Amygdala (tissue), 56 donors: ENCODE measurements at regions not wholly inside any gene's neighbourhood (a gene's known extent, or its start where the extent isn't known, plus 50 kb on each side); places are given as distances from the start of the nearest gene placed in this dataset.

Experiments
- DNase-seq, 56 donors: peaks; one replicate each; lab custom pipeline; 2025; lab: John Stamatoyannopoulos, UW

DNA sequence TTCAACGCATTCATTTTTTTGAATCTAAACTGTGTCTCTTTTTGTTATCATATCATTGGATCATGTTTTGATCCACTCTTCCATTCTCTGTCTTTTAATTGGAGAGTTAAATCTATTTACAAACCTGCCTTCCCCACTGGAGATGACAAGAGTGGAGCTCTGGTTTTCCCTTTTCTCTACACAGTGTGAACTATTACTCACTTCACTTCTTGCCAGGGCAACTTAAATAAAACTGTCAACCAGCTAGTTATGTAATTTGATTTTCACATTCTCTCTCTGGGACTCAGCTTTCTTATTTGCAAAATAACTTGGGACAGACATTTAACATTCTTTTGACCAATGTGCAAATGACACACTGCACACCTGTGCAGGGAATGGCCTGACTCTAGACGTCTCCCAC is 230.8 kb upstream of the CST7 start:
- no peak for DNase-seq

DNA sequence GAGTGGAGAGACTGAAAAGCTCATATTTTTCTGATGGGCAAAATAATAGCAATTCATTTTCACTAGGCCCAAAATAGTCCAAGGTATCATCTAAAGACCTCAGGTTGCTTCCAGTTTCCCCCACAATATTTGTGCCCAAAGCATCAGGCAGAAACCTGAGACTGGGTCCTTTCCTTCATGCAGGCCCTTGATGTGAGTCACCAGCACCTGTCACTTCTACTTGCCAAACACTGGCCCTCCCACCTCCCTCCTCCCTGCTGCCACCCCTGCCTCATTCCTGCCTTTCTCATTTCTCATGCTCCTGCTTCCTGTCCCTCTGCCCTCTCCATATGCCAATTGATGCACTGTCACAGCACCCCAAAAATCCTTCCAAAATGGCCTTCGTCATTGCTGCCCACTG is 230.4 kb upstream of the CST7 start:
- DNase-seq: no peak

- DNase-seq: peak in 2 of 56 donors; percentile 22 to 24
These were observed 228.1 kb upstream of the CST7 start for GRCh38 chr20:24720957-24721356.

GRCh38 chr20:24721891-24722568 is 227.0 kb upstream of the CST7 start:
- DNase-seq: no peak

DNA sequence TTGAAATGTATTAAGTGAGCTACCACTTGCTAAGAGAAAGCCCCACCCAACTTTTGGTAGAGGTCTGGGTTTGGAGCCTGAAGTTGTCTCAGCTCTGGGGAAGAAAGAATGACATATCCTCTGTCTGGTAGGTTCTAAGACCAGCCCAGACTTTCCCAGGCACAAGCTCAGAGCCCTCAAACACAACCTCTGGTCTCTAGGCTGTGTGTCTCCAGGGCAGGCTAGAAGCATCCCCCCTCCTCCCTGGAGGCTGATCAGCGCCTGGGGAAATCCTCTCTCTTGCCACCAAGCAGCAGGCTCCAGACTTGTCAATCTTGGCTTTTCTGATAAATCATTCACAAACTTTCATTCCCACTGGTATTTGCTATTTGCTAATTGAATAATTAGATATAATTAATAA is 226.5 kb upstream of the CST7 start:
- no peak for DNase-seq

GRCh38 chr20:24723186-24723585 is 225.9 kb upstream of the CST7 start:
- no peak for DNase-seq

DNA sequence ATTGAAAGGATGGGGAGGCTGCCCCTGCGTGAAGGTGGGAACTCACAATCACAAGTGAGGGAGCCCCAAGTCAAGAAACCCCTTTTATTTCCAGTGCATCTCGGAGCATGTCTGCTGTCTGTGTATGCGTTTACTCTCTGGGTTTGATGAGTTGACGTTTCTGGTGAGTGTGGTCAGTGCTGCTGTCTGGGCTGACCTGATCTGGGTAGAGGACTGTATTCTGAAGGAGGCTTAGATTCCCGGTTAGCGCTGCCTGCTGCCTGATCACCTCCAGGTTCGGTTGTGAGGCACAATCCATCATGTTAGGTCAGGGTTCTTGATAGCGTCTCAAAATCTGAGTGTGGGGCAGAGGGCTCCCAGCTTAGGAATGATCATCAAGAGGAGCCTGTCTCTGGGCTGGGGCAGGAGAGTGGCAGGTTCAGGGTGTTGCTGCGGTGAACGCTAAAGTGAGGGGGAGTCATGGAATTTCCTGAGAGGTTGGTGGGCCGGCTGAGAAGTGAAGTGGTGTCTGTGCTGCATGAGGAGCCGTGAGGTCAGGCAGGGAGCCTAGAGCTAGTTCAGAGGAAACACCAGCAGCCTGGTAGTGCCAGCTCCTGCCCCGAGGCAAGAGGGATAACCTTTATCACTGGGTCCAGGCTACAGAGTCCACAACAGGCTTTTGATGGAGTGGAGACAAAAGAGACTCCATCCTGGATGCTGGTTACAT is 225.3 kb upstream of the CST7 start:
- no peak for DNase-seq

GRCh38 chr20:24724982-24725533 is 224.0 kb upstream of the CST7 start:
- no peak for DNase-seq

DNA sequence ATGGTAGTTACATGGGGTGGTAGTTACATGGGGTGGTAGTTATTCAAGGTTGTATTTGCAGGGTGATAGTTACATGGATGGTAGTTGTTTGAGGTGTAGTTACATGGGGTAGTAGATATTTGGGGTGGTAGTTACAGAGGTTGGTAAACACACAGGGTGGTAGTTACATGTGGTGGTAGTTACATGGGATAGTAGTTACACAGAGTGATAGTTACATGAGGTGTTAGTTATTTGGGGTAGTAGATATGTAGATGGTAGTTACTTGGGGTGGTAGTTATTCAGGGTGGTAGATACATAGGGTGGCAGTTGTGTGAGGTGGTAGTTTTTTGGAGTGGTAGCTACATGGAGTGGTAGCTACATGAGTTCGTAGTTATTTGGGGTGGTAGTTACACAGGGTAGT is 221.3 kb upstream of the CST7 start:
- no peak for DNase-seq

- DNase-seq: no peak
These were observed 219.0 kb upstream of the CST7 start for GRCh38 chr20:24729896-24730605.

DNA sequence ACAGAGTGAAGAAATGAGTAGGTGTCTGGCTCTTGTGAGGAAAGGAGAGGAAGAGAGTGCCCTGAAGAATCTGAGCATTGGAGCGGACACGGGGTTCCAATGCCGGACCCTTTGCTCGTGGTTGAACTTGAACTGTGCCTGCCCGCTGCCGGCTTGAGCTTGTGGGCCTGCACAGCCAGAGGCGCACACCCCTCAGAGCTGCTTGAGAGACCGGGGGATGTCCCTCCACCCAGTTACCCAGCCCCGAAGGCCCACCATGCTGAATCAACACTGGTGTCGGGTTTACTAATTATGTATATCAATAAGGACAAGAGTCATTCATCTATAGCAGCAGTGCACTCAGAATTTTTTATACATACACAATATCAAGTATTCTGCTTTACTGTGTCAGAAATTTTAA is 218.3 kb upstream of the CST7 start:
- no peak for DNase-seq

DNA sequence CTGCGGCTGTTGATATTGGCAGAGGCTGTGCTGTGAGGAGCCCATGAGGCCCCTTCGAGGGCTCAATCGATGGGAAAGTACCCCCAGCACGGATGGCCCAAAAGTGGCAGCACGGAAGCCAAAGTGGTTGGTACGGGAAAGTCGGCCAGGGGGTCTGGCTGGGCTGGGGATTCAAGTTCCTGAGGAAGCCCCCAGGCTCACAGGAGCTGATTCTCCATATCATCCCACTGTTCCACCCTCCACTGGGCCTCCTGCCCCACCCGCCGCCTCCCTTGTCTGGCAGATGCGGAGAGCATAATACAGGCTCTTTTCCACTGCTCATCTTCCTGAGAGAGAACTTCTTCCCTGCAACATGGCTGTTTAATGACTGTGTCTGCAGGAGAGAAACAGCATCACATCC is 217.8 kb upstream of the CST7 start:
- no peak for DNase-seq

- DNase-seq: no peak
These were observed 217.0 kb upstream of the CST7 start for GRCh38 chr20:24732076-24732475.

DNA sequence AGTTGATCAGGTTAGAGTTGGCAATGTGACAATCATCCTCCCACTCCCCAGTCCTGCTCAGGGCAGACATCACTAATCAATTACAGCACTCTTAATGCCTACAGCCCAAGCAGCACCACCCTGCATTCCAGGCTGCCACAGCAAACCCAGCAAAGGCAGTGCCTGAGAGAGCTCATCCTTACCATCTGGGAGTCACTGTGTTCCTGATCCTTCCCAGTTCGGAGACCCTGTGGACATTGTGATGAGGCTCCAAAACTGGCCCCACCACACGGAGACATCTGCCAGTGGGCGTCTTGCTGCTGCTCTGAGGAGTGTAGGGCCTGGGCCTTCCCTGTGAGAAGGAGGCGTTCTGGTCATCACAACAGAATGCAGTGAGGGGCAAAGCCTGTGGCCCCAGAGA is 216.5 kb upstream of the CST7 start:
- no peak for DNase-seq

DNA sequence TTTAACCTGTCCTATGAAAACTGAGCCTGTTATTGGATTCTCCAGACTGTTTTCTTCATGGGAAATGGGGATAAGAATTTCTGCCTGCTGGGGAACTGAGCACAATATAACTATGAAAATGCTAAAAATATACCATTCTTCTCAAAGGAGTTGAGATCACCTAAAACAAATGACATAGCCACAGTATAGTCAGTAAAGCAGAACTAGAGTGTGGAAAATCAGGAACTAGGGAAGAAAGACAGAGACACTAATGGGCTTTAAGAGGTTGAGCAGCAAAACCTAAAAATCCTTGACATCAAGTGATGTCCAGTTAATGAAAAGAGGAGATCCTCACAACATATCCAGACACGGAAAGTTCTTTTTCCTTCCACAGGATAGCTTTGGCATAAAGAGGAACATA is 215.7 kb upstream of the CST7 start:
- DNase-seq: no peak

GRCh38 chr20:24734139-24734538 is 214.9 kb upstream of the CST7 start:
- DNase-seq: no peak

DNA sequence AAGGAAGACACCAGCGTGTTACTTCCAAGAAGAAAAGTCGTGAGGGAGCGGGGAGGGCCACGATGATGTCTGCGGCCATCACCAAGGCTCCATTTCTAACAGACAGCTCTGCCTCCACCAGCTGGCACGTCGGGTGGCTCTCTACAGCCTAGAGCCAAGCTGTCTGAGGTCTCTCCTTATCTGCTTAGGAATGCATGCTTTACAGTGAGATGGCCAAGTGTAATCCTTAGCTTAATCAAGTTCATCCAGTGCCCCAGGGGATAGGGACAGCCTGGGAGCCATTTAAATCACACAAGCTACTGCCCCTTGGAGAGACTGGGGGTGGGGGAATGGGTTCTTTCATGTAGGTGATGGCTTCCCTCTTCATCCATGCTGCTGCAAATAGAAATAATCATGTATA is 213.8 kb upstream of the CST7 start:
- DNase-seq: no peak

GRCh38 chr20:24736131-24736843 is 212.8 kb upstream of the CST7 start:
- no peak for DNase-seq

GRCh38 chr20:24736844-24737211 is 212.2 kb upstream of the CST7 start:
- DNase-seq: no peak

- DNase-seq: no peak
These were observed 211.7 kb upstream of the CST7 start for GRCh38 chr20:24737212-24737850.
